Heart left ventricle (tissue), 13 donors: ENCODE measurements at regions not wholly inside any gene's neighbourhood (a gene's known extent, or its start where the extent isn't known, plus 50 kb on each side); places are given as distances from the start of the nearest gene placed in this dataset.

Experiments used
- CTCF ChIP-seq, 12 donors: fragments of 200-600 bp; sonication (generic) in 4 of 12; IDR thresholded peaks; one replicate each; pipeline versions ENCODE4 v1.5.0 to v1.8.0; 2018 to 2022; ENCODE audit warnings: antibody characterized with exemption in 12 of 12, mild to moderate bottlenecking in 5 of 12
- POLR2A ChIP-seq, 2 donors: fragments of 450-650 bp; IDR thresholded peaks; one replicate each; pipeline ENCODE4 v1.6.1; 2017; ENCODE audit warnings: antibody characterized with exemption in 2 of 2, mild to moderate bottlenecking in 2 of 2, moderate library complexity in 2 of 2
- donor health status: ischemic (EF 13 %, LVEDD 7.1; RV severe dilation, severe dysfunction).
- donor health status: DM: no; HTN: yes; CAD: no.
- donor health status: DM: no; HTN: no; CAD: no.
- donor health status: ischemic (EF 25% LVEDD 6.9; RV normal size, moderate dysfunction).
- donor health status: ischemic (EF 25% LVEDD 5.7; RV mildly dilated, moderate dysfunction).
- donor health status: ischemic (EF 35%, LVEDD 5.7; RV mildly dilated, moderate dysfunction).
- donor health status: nonischemic (EF 11% LVEDD 7.7; RV severe dilation, severe dysfunction).
- donor health status: DM: yes; HTN: yes; CAD: no.
- donor health status: PGD.
- donor health status: ischemic (EF 29% LVEDD 5.4; RV normal size, mild dysfunction).
- donor health status: nonischemic (EF 23%, LVEDD 6.1; RV moderate dilation, normal function).

GRCh38 chr21:32909393-32909792 lies 116.3 kb upstream of the OLIG2 start:
- no peak for TF ChIP-seq CTCF (IDR thresholded peaks at IDR 0.05)
- no peak for TF ChIP-seq POLR2A (IDR thresholded peaks at IDR 0.05)
